SK-N-SH treated with all-trans-retinoic acid at 6 μM for 48 hours (cell line): ENCODE measurements at regions not wholly inside any gene's neighbourhood (a gene's known extent, or its start where the extent isn't known, plus 50 kb on each side); places are given as distances from the start of the nearest gene placed in this dataset.

Source experiments
- ATAC-seq: fragments of 200-7000 bp; cut with Tn5 transposase; 3 replicates; pipeline ENCODE4 v1.9.1; 2020; ENCODE audit warnings: mild to moderate bottlenecking, moderate library complexity
- ARNTL ChIP-seq: fragments of 450-650 bp; formaldehyde crosslinking; IDR thresholded peaks from 2 replicates; pipeline ENCODE4 v1.5.0; 2020; ENCODE audit warnings: low read depth, mild to moderate bottlenecking, moderate library complexity, borderline replicate concordance
- ESRRG ChIP-seq: fragments of 250-450 bp; sonication (Bioruptor Pico); IDR thresholded peaks from 2 replicates; pipeline ENCODE4 v1.6.1; 2021; ENCODE audit warnings: mild to moderate bottlenecking
- GLIS3 ChIP-seq: fragments of 250-450 bp; sonication (Bioruptor Pico); IDR thresholded peaks from 2 replicates; pipeline ENCODE4 v1.5.0; 2020; ENCODE audit warnings: mild to moderate bottlenecking, moderate library complexity
- ISL1 ChIP-seq: fragments of 250-450 bp; sonication (Bioruptor Pico); IDR thresholded peaks from 2 replicates; pipeline ENCODE4 v2.1.2; 2022; ENCODE audit warnings: mild to moderate bottlenecking, moderate library complexity
- OSR1 ChIP-seq: fragments of 250-450 bp; sonication (Bioruptor Pico); IDR thresholded peaks from 2 replicates; pipeline ENCODE4 v1.8.0; 2022; ENCODE audit warnings: moderate library complexity, mild to moderate bottlenecking, inconsistent platforms
- PPARA ChIP-seq: fragments of 250-450 bp; sonication (Bioruptor Pico); IDR thresholded peaks from 2 replicates; pipeline ENCODE4 v1.5.0; 2020; ENCODE audit warnings: mild to moderate bottlenecking, borderline replicate concordance
- SNAI2 ChIP-seq: fragments of 250-450 bp; sonication (Bioruptor Pico); IDR thresholded peaks from 2 replicates; pipeline ENCODE4 v1.5.0; 2020; ENCODE audit warnings: mild to moderate bottlenecking, moderate library complexity
- TCF4 ChIP-seq: fragments of 250-450 bp; sonication (Bioruptor Pico); IDR thresholded peaks from 2 replicates; pipeline ENCODE4 v1.8.0; 2021; ENCODE audit warnings: mild to moderate bottlenecking, moderate library complexity, borderline replicate concordance
- ZC3H10 ChIP-seq: fragments of 250-450 bp; sonication (Bioruptor Pico); IDR thresholded peaks from 2 replicates; pipeline ENCODE4 v1.5.1; 2021; ENCODE audit warnings: mild to moderate bottlenecking, moderate library complexity
- ZFP3 ChIP-seq: fragments of 250-450 bp; sonication (Bioruptor Pico); IDR thresholded peaks from 2 replicates; pipeline ENCODE4 v1.5.0; 2020; ENCODE audit warnings: mild to moderate bottlenecking, moderate library complexity
- ZFP30 ChIP-seq: fragments of 450-650 bp; formaldehyde crosslinking; IDR thresholded peaks from 2 replicates; pipeline ENCODE4 v1.5.0; 2022; ENCODE audit warnings: mild to moderate bottlenecking, moderate library complexity
- ZNF565 ChIP-seq: fragments of 450-650 bp; formaldehyde crosslinking; conservative IDR thresholded peaks from 2 replicates; pipeline ENCODE4 v1.5.0; 2020; ENCODE audit warnings: low read depth, mild to moderate bottlenecking, moderate library complexity
- ZNF70 ChIP-seq: fragments of 450-650 bp; formaldehyde crosslinking; IDR thresholded peaks from 2 replicates; pipeline ENCODE4 v1.5.0; 2020; ENCODE audit warnings: mild to moderate bottlenecking, moderate library complexity
- TF ChIP-seq, protein P1 (sequence below): fragments of 250-450 bp; sonication (Bioruptor Pico); IDR thresholded peaks from 2 replicates; pipeline ENCODE4 v1.8.0; 2021; ENCODE audit warnings: low read depth, mild to moderate bottlenecking, moderate library complexity, borderline replicate concordance
- TF ChIP-seq, protein P2 (sequence below): fragments of 250-450 bp; sonication (Bioruptor Pico); IDR thresholded peaks from 2 replicates; pipeline ENCODE4 v1.5.0; 2020; ENCODE audit warnings: mild to moderate bottlenecking, moderate library complexity
- TF ChIP-seq, protein P3 (sequence below): fragments of 250-450 bp; sonication (Bioruptor Pico); IDR thresholded peaks from 2 replicates; pipeline ENCODE4 v1.8.0; 2020; ENCODE audit warnings: mild to moderate bottlenecking, moderate library complexity, borderline replicate concordance
- TF ChIP-seq, protein P4 (sequence below): fragments of 250-450 bp; sonication (Bioruptor Pico); IDR thresholded peaks from 2 replicates; pipeline ENCODE4 v1.5.1; 2021; ENCODE audit warnings: mild to moderate bottlenecking, moderate library complexity

DNA sequence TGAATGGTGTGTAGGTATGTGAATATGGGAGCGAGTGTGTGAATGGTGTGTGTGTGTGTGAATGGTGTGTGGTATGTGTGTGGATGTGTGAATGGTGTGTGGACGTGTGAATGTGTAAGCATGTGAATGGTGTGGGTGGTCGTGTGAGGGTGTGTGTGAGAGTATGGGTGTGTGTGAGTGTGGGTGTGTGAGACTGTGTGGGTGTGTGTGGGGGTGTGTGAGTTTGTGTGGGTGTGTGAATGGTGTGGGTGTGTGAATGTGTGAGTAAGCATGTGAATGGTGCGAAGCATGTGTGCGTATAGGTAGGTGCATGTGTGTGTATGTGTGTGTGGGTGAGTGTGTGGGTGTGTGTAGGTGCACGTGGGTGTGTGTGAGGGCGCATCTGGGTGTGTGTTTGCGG lies 160.7 kb upstream of the COBL start:
- ATAC-seq: no peak
- TF ChIP-seq ARNTL (CRISPR knock-in tag): no peak
- no peak for TF ChIP-seq ZFP3 (CRISPR knock-in tag)
- no peak for TF ChIP-seq ESRRG (CRISPR knock-in tag)
- TF ChIP-seq, protein P1, sequence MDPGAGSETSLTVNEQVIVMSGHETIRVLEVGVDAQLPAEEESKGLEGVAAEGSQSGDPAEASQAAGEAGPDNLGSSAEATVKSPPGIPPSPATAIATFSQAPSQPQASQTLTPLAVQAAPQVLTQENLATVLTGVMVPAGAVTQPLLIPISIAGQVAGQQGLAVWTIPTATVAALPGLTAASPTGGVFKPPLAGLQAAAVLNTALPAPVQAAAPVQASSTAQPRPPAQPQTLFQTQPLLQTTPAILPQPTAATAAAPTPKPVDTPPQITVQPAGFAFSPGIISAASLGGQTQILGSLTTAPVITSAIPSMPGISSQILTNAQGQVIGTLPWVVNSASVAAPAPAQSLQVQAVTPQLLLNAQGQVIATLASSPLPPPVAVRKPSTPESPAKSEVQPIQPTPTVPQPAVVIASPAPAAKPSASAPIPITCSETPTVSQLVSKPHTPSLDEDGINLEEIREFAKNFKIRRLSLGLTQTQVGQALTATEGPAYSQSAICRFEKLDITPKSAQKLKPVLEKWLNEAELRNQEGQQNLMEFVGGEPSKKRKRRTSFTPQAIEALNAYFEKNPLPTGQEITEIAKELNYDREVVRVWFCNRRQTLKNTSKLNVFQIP (CRISPR knock-in tag): no peak

DNA sequence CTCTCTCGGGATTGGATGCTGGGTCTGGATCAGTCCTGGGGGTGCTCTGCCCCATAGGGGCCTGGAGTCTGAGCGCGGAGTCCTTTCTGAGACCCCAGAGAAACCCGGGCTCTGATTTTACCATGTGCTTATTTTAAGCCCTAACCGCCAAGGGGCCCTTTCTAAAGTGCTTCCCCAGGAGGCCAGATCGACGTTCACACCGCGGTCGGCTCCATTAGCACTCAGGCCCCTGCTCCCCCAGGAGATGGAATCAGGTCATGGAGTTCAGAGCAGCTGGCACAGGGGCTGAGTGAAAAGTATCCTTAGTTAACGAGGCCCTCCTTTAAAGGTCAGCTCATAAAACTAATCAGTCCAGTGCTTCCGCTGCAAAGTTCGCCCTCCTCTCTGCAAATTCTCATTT lies 159.4 kb upstream of the COBL start:
- no peak for TF ChIP-seq TCF4
- no peak for TF ChIP-seq ZNF70 (CRISPR knock-in tag)
- no peak for TF ChIP-seq ISL1 (CRISPR knock-in tag)
- TF ChIP-seq ZNF565: no peak
- TF ChIP-seq ZFP3 (CRISPR knock-in tag): no peak
- no peak for TF ChIP-seq OSR1 (CRISPR knock-in tag)
- no peak for TF ChIP-seq PPARA (CRISPR knock-in tag)
- no peak for TF ChIP-seq SNAI2 (CRISPR knock-in tag)
- TF ChIP-seq, protein P1 (CRISPR knock-in tag): no peak
- no peak for TF ChIP-seq GLIS3 (CRISPR knock-in tag)
- TF ChIP-seq ARNTL (CRISPR knock-in tag): no peak
- ATAC-seq: no peak

DNA sequence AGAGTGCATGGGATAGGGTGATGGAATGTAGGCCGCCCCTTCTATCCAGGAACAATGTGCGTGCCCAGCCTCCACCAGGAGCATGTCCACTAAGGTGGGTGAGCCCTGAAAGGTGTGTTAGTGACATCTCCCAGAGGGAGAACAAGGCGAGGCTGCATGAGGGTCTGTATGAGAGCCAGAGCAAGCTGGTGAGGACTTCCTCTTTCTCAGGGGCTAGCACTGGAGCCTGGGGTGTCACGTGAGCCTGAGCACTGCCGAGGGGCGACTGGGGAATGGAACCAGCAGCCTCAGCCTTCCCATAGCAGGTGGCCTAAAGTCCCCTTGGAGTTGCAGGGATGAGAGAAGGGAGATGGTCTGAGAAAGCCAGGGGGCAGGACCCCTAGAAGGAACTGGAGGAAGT lies 156.3 kb upstream of the COBL start:
- ATAC-seq: no peak

DNA sequence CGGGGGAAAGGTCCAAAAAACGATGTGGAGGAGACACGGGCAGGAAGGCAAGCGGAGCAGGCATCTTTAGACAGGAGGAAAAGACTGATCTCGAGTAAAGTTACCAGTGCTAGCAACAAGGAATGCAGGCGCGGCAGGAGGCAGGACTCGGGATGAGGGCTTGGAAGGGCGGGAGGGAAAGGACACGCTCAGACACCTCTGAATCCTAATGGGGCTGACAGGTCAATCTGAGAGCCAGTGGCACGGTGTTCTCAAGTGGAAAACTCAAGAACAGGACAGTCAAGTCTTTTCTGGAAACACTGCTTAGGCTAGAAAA lies 155.3 kb upstream of the COBL start:
- no peak for ATAC-seq

More for the DNA sequence above, 156.3 kb upstream of the COBL start:
- TF ChIP-seq, protein P2, sequence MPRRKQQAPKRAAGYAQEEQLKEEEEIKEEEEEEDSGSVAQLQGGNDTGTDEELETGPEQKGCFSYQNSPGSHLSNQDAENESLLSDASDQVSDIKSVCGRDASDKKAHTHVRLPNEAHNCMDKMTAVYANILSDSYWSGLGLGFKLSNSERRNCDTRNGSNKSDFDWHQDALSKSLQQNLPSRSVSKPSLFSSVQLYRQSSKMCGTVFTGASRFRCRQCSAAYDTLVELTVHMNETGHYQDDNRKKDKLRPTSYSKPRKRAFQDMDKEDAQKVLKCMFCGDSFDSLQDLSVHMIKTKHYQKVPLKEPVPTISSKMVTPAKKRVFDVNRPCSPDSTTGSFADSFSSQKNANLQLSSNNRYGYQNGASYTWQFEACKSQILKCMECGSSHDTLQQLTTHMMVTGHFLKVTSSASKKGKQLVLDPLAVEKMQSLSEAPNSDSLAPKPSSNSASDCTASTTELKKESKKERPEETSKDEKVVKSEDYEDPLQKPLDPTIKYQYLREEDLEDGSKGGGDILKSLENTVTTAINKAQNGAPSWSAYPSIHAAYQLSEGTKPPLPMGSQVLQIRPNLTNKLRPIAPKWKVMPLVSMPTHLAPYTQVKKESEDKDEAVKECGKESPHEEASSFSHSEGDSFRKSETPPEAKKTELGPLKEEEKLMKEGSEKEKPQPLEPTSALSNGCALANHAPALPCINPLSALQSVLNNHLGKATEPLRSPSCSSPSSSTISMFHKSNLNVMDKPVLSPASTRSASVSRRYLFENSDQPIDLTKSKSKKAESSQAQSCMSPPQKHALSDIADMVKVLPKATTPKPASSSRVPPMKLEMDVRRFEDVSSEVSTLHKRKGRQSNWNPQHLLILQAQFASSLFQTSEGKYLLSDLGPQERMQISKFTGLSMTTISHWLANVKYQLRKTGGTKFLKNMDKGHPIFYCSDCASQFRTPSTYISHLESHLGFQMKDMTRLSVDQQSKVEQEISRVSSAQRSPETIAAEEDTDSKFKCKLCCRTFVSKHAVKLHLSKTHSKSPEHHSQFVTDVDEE (CRISPR knock-in tag): no peak
- TF ChIP-seq GLIS3 (CRISPR knock-in tag): no peak

More for the DNA sequence above, 155.3 kb upstream of the COBL start:
- TF ChIP-seq ZC3H10 (CRISPR knock-in tag): no peak
- TF ChIP-seq, protein P3, sequence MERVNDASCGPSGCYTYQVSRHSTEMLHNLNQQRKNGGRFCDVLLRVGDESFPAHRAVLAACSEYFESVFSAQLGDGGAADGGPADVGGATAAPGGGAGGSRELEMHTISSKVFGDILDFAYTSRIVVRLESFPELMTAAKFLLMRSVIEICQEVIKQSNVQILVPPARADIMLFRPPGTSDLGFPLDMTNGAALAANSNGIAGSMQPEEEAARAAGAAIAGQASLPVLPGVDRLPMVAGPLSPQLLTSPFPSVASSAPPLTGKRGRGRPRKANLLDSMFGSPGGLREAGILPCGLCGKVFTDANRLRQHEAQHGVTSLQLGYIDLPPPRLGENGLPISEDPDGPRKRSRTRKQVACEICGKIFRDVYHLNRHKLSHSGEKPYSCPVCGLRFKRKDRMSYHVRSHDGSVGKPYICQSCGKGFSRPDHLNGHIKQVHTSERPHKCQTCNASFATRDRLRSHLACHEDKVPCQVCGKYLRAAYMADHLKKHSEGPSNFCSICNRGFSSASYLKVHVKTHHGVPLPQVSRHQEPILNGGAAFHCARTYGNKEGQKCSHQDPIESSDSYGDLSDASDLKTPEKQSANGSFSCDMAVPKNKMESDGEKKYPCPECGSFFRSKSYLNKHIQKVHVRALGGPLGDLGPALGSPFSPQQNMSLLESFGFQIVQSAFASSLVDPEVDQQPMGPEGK (CRISPR knock-in tag): no peak
- no peak for TF ChIP-seq ARNTL (CRISPR knock-in tag)
- TF ChIP-seq, protein P4, sequence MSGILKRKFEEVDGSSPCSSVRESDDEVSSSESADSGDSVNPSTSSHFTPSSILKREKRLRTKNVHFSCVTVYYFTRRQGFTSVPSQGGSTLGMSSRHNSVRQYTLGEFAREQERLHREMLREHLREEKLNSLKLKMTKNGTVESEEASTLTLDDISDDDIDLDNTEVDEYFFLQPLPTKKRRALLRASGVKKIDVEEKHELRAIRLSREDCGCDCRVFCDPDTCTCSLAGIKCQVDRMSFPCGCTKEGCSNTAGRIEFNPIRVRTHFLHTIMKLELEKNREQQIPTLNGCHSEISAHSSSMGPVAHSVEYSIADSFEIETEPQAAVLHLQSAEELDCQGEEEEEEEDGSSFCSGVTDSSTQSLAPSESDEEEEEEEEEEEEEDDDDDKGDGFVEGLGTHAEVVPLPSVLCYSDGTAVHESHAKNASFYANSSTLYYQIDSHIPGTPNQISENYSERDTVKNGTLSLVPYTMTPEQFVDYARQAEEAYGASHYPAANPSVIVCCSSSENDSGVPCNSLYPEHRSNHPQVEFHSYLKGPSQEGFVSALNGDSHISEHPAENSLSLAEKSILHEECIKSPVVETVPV: no peak
- no peak for TF ChIP-seq ISL1 (CRISPR knock-in tag)
- no peak for TF ChIP-seq PPARA (CRISPR knock-in tag)
- no peak for TF ChIP-seq ESRRG (CRISPR knock-in tag)
- TF ChIP-seq ZFP30 (CRISPR knock-in tag): no peak
- no peak for TF ChIP-seq TCF4
- TF ChIP-seq ZNF70 (CRISPR knock-in tag): no peak
- no peak for TF ChIP-seq SNAI2 (CRISPR knock-in tag)
